ENCODE measurements at regions not wholly inside any gene's neighbourhood (a gene's known extent, or its start where the extent isn't known, plus 50 kb on each side); places are given as distances from the start of the nearest gene placed in this dataset.

GRCh38 chr22:40120848-40121247 lies 56.9 kb upstream of the TNRC6B start:
- Histone ChIP-seq H3K9me3 (replicated peaks in 1 of 2; ENCODE audit: control insufficient read depth in 1 of 2, insufficient read depth in 1 of 2, low read length in 2 of 2) (no peaks in the 10 kb centered on the region), H3K4me1 (ENCODE audit: control insufficient read depth in 1 of 2, insufficient read depth in 2 of 2, low read length in 2 of 2) (no peaks in the 10 kb centered on the region), H3K36me3 (replicated peaks in 1 of 2; ENCODE audit: control insufficient read depth in 1 of 2, insufficient read depth in 2 of 2, low read length in 2 of 2) (peaks cover 11 to 62% of the 10 kb centered on the region in 2 donors), H3K4me2 (replicated peaks; ENCODE audit: extremely low read depth, low read length, poor library complexity, severe bottlenecking) (no peak overlapping the region), H3K79me2 (ENCODE audit: insufficient read depth, low read length) (peaks cover 2% of the 10 kb centered on the region), H2AFZ (ENCODE audit: insufficient read depth, low read depth, low read length, poor library complexity, severe bottlenecking) (no peak overlapping the region), H3K27me3 (ENCODE audit: control insufficient read depth in 2 of 2, insufficient read depth in 2 of 2, low read length in 2 of 2) (no peaks in the 10 kb centered on the region), H3K27ac (ENCODE audit: low read depth in 1 of 2, low read length in 2 of 2) (no peak overlapping the region), H3K4me3 (replicated peaks in 1 of 3; ENCODE audit: low read depth in 2 of 3, low read length in 3 of 3) (no peak overlapping the region), H4K20me1 (ENCODE audit: insufficient read depth, low read length) (peaks cover 41% of the 10 kb centered on the region), H3K9ac (ENCODE audit: insufficient read depth, low read length, poor library complexity, severe bottlenecking) (no peak overlapping the region)
- WGBS (ENCODE audit: insufficient coverage), result 100% methylated on average over 2 of the region's 4 CpGs
- no peak for TF ChIP-seq CTCF (IDR thresholded peaks at IDR 0.05)
- intact Hi-C loops (cut with micrococcal nuclease), result no loop called here
- H3K4me1 Mint-ChIP-seq, result peaks cover 16% of the 10 kb centered on the region
- H3K36me3 Mint-ChIP-seq, result peaks cover 36 to 44% of the 10 kb centered on the region in 2 donors
- no peak for DNase-seq
- H3K4me3 Mint-ChIP-seq, result no peak overlapping the region
- no peaks in the 10 kb centered on the region for H3K9me3 Mint-ChIP-seq
- H3K27me3 Mint-ChIP-seq (ENCODE audit: low read depth in 3 of 3), result no peaks in the 10 kb centered on the region
- no peak overlapping the region for H3K27ac Mint-ChIP-seq

- H3K27ac Mint-ChIP-seq, result no peak overlapping the region
- H3K9ac ChIP-seq (ENCODE audit: insufficient read depth, low read length, poor library complexity, severe bottlenecking), result no peak overlapping the region
- H3K9me3 Mint-ChIP-seq, result no peaks in the 10 kb centered on the region
- H3K79me2 ChIP-seq (ENCODE audit: insufficient read depth, low read length), result no peaks in the 10 kb centered on the region
- no peaks in the 10 kb centered on the region for H3K9me3 ChIP-seq (replicated peaks in 1 of 2; ENCODE audit: control insufficient read depth in 1 of 2, insufficient read depth in 1 of 2, low read length in 2 of 2)
- no peak overlapping the region for H3K4me2 ChIP-seq (replicated peaks; ENCODE audit: extremely low read depth, low read length, poor library complexity, severe bottlenecking)
- peaks cover 35% of the 10 kb centered on the region for H4K20me1 ChIP-seq (ENCODE audit: insufficient read depth, low read length)
- no peaks in the 10 kb centered on the region for H3K27me3 ChIP-seq (ENCODE audit: control insufficient read depth in 2 of 2, insufficient read depth in 2 of 2, low read length in 2 of 2)
- H3K27ac ChIP-seq (ENCODE audit: low read depth in 1 of 2, low read length in 2 of 2), result no peak overlapping the region
- H3K4me3 ChIP-seq (replicated peaks in 1 of 3; ENCODE audit: low read depth in 2 of 3, low read length in 3 of 3), result no peak overlapping the region
- 86% methylated on average over 5 of the region's 6 CpGs for WGBS (ENCODE audit: insufficient coverage)
- no peaks in the 10 kb centered on the region for H3K27me3 Mint-ChIP-seq (ENCODE audit: low read depth in 3 of 3)
- no peak for DNase-seq
- intact Hi-C loops (cut with micrococcal nuclease), result no loop called here
- H3K36me3 Mint-ChIP-seq, result peaks cover 37 to 44% of the 10 kb centered on the region in 2 donors
- H3K36me3 ChIP-seq (replicated peaks in 1 of 2; ENCODE audit: control insufficient read depth in 1 of 2, insufficient read depth in 2 of 2, low read length in 2 of 2), result peaks cover 11 to 62% of the 10 kb centered on the region in 2 donors
- H3K4me1 Mint-ChIP-seq, result peaks cover 11% of the 10 kb centered on the region
- no peaks in the 10 kb centered on the region for H3K4me1 ChIP-seq (ENCODE audit: control insufficient read depth in 1 of 2, insufficient read depth in 2 of 2, low read length in 2 of 2)
- H2AFZ ChIP-seq (ENCODE audit: insufficient read depth, low read depth, low read length, poor library complexity, severe bottlenecking), result no peak overlapping the region
- TF ChIP-seq CTCF (IDR thresholded peaks at IDR 0.05), result no peak
- no peak overlapping the region for H3K4me3 Mint-ChIP-seq
Observed at GRCh38 chr22:40121461-40121860, 56.3 kb upstream of the TNRC6B start.
